AG04449 (cell line): ENCODE measurements at regions not wholly inside any gene's neighbourhood (a gene's known extent, or its start where the extent isn't known, plus 50 kb on each side); places are given as distances from the start of the nearest gene placed in this dataset.

ENCODE experiments used
- CTCF ChIA-PET: fragments of 350-600 bp; formaldehyde crosslinking; extraction: SDS; loops from one replicate; lab custom pipeline; 2021; ENCODE audit warnings: antibody characterized with exemption; lab: Yijun Ruan, JAX
- POLR2A ChIA-PET: fragments of 400-600, 350-600 bp; formaldehyde crosslinking; extraction: SDS; loops from one replicate; lab custom pipeline; 2020; ENCODE audit warnings: antibody characterized with exemption, inconsistent platforms; lab: Yijun Ruan, JAX
- DNase-seq: peaks from one replicate; pipeline ENCODE4 v3.0.0-alpha.2; 2010; ENCODE audit warnings: low read depth, low spot score
- H3K4me3 ChIP-seq: 2 replicates; pipeline ENCODE4 v1.5.1; 2011; ENCODE audit warnings: low read depth, mild to moderate bottlenecking, control low read depth, low read length
- TF ChIP-seq, protein P1 (sequence below): IDR thresholded peaks from one replicate; pipeline ENCODE4 v1.5.1; 2011; ENCODE audit warnings: mild to moderate bottlenecking, moderate library complexity, low read length, control low read depth, inconsistent platforms; ENCODE audit not compliant: insufficient read depth; ENCODE audit errors: missing control alignments

DNA sequence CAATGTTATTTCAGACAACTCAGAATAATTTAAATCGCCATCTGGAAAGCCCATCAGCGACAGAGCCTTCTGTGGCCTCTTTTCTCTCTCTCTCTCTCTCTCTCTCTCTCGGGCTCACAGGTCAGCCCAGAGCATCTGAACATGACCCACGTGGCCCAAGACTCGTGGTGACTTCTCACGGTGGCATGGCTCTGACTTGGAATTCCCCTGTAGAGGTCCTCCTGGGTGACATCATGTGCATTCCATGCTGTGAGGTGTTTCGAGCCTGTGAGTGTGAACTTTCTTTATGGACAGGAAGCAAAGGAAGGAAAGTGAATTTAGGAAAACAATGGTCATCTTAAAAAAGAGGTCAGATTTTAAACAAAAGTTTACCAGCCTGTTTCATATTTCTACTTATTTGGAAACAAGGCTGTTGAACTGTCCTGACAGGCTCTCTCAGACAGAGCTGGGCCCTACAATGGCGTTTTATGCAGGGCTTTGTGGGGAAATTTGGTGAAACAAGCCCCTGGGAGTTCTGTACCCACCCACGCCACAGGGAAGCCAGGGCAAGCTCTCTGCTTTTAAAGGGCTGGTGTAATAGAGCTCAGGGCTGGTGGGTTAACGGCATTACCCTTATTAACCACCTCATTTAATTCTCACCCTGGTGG lies 359.7 kb upstream of the ZNF32 start:
- CTCF ChIA-PET, result interaction anchor here (1.1 kb wide), 1 partner anchor 24 kb away, joined by 3 read pairs; no protein-coding TSS in a partner anchor
- POLR2A ChIA-PET, result no interaction called here
- TF ChIP-seq, protein P1, sequence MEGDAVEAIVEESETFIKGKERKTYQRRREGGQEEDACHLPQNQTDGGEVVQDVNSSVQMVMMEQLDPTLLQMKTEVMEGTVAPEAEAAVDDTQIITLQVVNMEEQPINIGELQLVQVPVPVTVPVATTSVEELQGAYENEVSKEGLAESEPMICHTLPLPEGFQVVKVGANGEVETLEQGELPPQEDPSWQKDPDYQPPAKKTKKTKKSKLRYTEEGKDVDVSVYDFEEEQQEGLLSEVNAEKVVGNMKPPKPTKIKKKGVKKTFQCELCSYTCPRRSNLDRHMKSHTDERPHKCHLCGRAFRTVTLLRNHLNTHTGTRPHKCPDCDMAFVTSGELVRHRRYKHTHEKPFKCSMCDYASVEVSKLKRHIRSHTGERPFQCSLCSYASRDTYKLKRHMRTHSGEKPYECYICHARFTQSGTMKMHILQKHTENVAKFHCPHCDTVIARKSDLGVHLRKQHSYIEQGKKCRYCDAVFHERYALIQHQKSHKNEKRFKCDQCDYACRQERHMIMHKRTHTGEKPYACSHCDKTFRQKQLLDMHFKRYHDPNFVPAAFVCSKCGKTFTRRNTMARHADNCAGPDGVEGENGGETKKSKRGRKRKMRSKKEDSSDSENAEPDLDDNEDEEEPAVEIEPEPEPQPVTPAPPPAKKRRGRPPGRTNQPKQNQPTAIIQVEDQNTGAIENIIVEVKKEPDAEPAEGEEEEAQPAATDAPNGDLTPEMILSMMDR, result no peak
- DNase-seq, result no peak
- H3K4me3 ChIP-seq, result no peak overlapping the region

DNA sequence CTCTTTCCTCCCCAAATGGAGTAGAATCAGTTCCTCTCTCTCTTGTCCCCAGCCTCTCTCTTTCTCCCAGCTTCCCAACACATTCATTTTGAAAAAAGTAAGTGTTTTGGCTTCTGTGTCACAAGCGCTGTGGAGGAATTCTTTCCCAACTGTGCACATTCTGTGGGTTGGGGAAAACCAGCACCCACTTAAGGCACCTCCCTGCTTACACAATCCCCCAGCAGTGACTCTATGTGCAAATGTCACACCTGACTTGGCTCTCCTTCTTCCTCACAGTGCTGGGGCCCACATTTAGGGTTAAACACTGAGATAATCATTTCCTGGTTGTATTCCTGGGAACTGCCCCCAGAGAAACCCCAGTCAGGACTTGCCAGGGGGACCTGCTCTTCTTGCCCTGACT lies 358.1 kb upstream of the ZNF32 start:
- TF ChIP-seq, protein P1, result no peak
- no peak for DNase-seq
- H3K4me3 ChIP-seq, result no peak overlapping the region
- CTCF ChIA-PET, result no interaction called here
- POLR2A ChIA-PET, result no interaction called here

DNA sequence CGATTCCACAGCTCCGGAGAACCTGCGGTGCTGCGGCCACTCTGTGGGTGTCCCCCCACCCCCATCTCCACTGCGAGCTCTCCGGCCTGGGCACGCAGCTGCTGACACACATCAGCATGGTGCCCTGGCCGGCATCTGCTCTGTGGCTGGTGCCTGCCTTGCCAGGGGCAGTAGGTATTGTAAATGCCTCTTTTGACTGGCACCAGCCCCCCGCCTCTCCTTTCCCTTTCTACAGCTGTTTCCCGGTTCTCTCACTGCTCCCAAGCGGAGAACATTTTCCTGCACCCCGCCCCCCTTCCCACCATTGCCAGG lies 357.1 kb upstream of the ZNF32 start:
- ChIA-PET CTCF (no interaction called here), POLR2A (no interaction called here)
- TF ChIP-seq, protein P1, result no peak
- DNase-seq, result no peak
- no peak overlapping the region for H3K4me3 ChIP-seq

DNA sequence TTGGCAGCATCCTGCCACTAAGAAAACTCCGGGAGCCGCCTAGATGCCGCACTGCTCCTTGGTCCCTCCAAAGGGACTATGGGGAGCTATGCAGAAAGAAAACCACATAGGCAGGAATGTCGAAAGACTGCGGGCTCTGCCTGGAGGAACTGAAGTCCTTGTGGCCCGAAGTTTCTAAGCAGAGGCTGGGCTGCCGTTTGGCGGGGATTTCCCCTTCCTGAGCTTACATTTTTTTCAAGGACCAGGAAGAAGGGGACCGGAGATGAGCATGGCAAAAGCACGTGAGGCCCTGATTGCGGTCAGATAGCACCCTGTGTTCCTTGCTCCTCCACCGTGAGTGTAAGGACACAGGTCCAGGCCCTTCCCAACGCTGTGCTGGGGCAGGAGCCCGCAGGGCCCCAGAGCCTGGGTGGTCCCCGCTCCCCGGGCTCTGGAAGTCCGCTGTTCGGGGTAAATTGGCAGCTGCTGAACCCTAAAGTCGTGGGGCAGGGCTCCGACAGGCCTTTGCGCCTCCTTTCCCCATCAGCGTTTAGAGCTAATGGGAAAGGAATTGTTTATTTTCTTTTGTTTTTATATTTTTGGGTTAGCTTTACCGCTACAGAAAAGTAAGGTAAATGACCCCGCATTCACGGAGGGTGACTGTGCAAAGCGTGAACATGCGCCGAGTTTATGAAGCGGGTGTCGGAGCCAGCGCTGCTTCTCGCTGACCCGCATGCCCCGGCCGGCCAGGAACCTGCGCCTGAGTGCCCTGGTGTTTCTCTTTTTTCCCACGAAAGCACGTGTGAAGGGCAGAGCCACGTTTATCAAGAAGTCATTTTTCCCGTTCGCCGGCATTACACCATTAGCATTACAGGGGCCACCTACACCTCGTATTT lies 356.5 kb upstream of the ZNF32 start:
- no peak for DNase-seq
- H3K4me3 ChIP-seq, result no peak overlapping the region
- ChIA-PET POLR2A (no interaction called here), CTCF (interaction anchor here (0.6 kb wide), 1 partner anchor 32 kb away, joined by 3 read pairs; no protein-coding TSS in a partner anchor)
- TF ChIP-seq, protein P1, result no peak

DNA sequence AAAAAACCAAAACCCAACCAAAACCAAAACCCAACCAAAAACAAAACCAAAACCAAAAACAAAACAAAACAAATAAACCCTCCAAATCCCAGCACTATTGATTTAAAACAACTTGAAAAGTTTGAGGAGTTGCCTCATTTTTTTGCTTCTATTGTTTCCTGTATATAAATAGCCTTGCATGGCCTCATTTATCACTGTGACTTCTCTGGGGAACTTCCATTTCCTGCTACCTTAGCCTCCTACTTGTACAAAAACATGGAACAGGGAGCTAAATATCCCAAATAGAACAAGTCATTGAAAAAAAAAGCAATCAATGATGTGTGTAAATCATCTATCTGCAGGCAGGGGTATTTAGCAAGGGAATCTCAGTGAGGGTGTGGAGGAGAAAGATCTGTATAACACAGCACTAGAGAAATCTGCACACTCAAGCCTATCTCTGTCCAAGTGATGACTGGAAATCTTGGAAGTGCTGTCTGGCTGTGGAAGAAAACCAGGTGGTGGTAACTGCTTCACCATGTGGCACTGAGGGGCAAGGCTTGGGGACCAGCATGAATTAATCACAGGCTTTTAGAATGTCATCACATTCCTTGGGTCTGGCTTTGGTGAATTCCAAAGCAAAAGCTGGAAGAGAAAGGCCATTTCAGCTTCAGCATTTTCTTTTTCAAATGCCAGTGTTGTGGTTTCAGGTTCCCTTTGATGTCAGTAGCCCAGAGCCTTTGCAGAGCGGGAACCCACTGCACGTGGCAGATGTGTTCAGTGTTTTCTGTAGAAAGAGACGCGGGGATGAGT lies 349.5 kb upstream of the ZNF32 start:
- ChIA-PET CTCF (interaction anchor here (1.4 kb wide), 1 partner anchor 313 kb away, joined by 3 read pairs; no protein-coding TSS in a partner anchor), POLR2A (interaction anchor here (0.6 kb wide), 1 partner anchor 238 kb away, joined by 4 read pairs; no protein-coding TSS in a partner anchor)
- DNase-seq, result no peak
- TF ChIP-seq, protein P1, result no peak
- H3K4me3 ChIP-seq, result no peak overlapping the region
